ENCODE measurements at regions not wholly inside any gene's neighbourhood (a gene's known extent, or its start where the extent isn't known, plus 50 kb on each side); places are given as distances from the start of the nearest gene placed in this dataset.

GRCh38 chr13:74201530-74201929, 67.3 kb upstream of the KLF12 start:
- Mint-ChIP-seq H3K27ac (no peak overlapping the region), H3K36me3 (ENCODE audit: low read depth) (no peaks in the 10 kb centered on the region), H3K27me3 (no peaks in the 10 kb centered on the region), H3K4me3 (no peak overlapping the region), H3K4me1 (ENCODE audit: low read depth) (no peaks in the 10 kb centered on the region), H3K9me3 (no peaks in the 10 kb centered on the region)
- DNase-seq: no peak

- no peaks in the 10 kb centered on the region for H3K36me3 Mint-ChIP-seq (ENCODE audit: low read depth)
- no peaks in the 10 kb centered on the region for H3K27me3 Mint-ChIP-seq
- H3K9me3 Mint-ChIP-seq: no peaks in the 10 kb centered on the region
- no peak overlapping the region for H3K27ac Mint-ChIP-seq
- H3K4me1 Mint-ChIP-seq (ENCODE audit: low read depth): no peaks in the 10 kb centered on the region
- no peak for DNase-seq
- no peak overlapping the region for H3K4me3 Mint-ChIP-seq
Observed at GRCh38 chr13:74200081-74200480, 65.9 kb upstream of the KLF12 start.

GRCh38 chr13:74197677-74198429, 63.6 kb upstream of the KLF12 start:
- Mint-ChIP-seq H3K4me1 (ENCODE audit: low read depth) (peaks cover 13% of the 10 kb centered on the region), H3K27ac (no peak overlapping the region), H3K4me3 (no peak overlapping the region), H3K36me3 (ENCODE audit: low read depth) (no peaks in the 10 kb centered on the region), H3K27me3 (no peaks in the 10 kb centered on the region), H3K9me3 (no peaks in the 10 kb centered on the region)
- no peak for DNase-seq

- H3K27ac Mint-ChIP-seq: no peak overlapping the region
Observed at GRCh38 chr13:74194846-74195245, 60.6 kb upstream of the KLF12 start.

GRCh38 chr13:74193391-74193790, 59.2 kb upstream of the KLF12 start:
- H3K36me3 Mint-ChIP-seq (ENCODE audit: low read depth): no peaks in the 10 kb centered on the region
- no peaks in the 10 kb centered on the region for H3K9me3 Mint-ChIP-seq
- DNase-seq: no peak
- no peaks in the 10 kb centered on the region for H3K27me3 Mint-ChIP-seq
- no peak overlapping the region for H3K27ac Mint-ChIP-seq
- no peak overlapping the region for H3K4me3 Mint-ChIP-seq
- H3K4me1 Mint-ChIP-seq (ENCODE audit: low read depth): peaks cover 31% of the 10 kb centered on the region

More at GRCh38 chr13:74194846-74195245, 60.6 kb upstream of the KLF12 start:
- H3K4me1 Mint-ChIP-seq (ENCODE audit: low read depth): peaks cover 31% of the 10 kb centered on the region
- DNase-seq: no peak
- no peaks in the 10 kb centered on the region for H3K27me3 Mint-ChIP-seq
- no peak overlapping the region for H3K4me3 Mint-ChIP-seq
- no peaks in the 10 kb centered on the region for H3K36me3 Mint-ChIP-seq (ENCODE audit: low read depth)
- no peaks in the 10 kb centered on the region for H3K9me3 Mint-ChIP-seq

- H3K4me1 Mint-ChIP-seq (ENCODE audit: low read depth): peaks cover 31% of the 10 kb centered on the region
- no peaks in the 10 kb centered on the region for H3K36me3 Mint-ChIP-seq (ENCODE audit: low read depth)
- H3K27me3 Mint-ChIP-seq: no peaks in the 10 kb centered on the region
- H3K9me3 Mint-ChIP-seq: no peaks in the 10 kb centered on the region
- DNase-seq: peak; percentile 32
- H3K27ac Mint-ChIP-seq: no peak overlapping the region
- no peak overlapping the region for H3K4me3 Mint-ChIP-seq
Observed at GRCh38 chr13:74191410-74191809, 57.2 kb upstream of the KLF12 start.

GRCh38 chr13:74190999-74191398, 56.8 kb upstream of the KLF12 start:
- no peaks in the 10 kb centered on the region for H3K9me3 Mint-ChIP-seq
- no peaks in the 10 kb centered on the region for H3K36me3 Mint-ChIP-seq (ENCODE audit: low read depth)
- H3K27me3 Mint-ChIP-seq: no peaks in the 10 kb centered on the region
- H3K4me1 Mint-ChIP-seq (ENCODE audit: low read depth): peaks cover 31% of the 10 kb centered on the region
- no peak for DNase-seq
- no peak overlapping the region for H3K4me3 Mint-ChIP-seq
- H3K27ac Mint-ChIP-seq: no peak overlapping the region

- H3K4me3 Mint-ChIP-seq: no peak overlapping the region
- H3K4me1 Mint-ChIP-seq (ENCODE audit: low read depth): peaks cover 18% of the 10 kb centered on the region
- H3K36me3 Mint-ChIP-seq (ENCODE audit: low read depth): no peaks in the 10 kb centered on the region
- no peaks in the 10 kb centered on the region for H3K9me3 Mint-ChIP-seq
- H3K27me3 Mint-ChIP-seq: no peaks in the 10 kb centered on the region
- DNase-seq: no peak
- no peak overlapping the region for H3K27ac Mint-ChIP-seq
Observed at GRCh38 chr13:74187564-74187963, 53.4 kb upstream of the KLF12 start.

- Mint-ChIP-seq H3K27me3 (no peaks in the 10 kb centered on the region), H3K36me3 (ENCODE audit: low read depth) (no peaks in the 10 kb centered on the region), H3K27ac (no peak overlapping the region), H3K9me3 (no peaks in the 10 kb centered on the region), H3K4me1 (ENCODE audit: low read depth) (no peaks in the 10 kb centered on the region), H3K4me3 (no peak overlapping the region)
- DNase-seq: no peak
Observed at GRCh38 chr13:74184283-74184682, 50.1 kb upstream of the KLF12 start.
